GM23338 (cell line): ENCODE measurements at regions not wholly inside any gene's neighbourhood (a gene's known extent, or its start where the extent isn't known, plus 50 kb on each side); places are given as distances from the start of the nearest gene placed in this dataset.

ENCODE experiments used
- ATAC-seq: fragments of 200-7000 bp; cut with Tn5 transposase; 3 replicates; pipeline ENCODE4 v1.9.1; 2020
- DNase-seq: peaks from one replicate; pipeline ENCODE4 v3.0.0-alpha.2; 2015; ENCODE audit warnings: low spot score
- H2AFZ ChIP-seq: fragments of 200-600 bp; sonication (generic); 2 replicates; pipeline ENCODE4 v1.8.0; 2016; ENCODE audit warnings: antibody characterized with exemption, mild to moderate bottlenecking, moderate library complexity
- H3F3A ChIP-seq: fragments of 200-600 bp; sonication (generic); replicated peaks from 2 replicates; pipeline ENCODE4 v1.8.0; 2017; ENCODE audit warnings: antibody characterized with exemption, mixed run types, low read depth
- H3K27ac ChIP-seq: fragments of 200-600 bp; sonication (generic); 2 replicates; pipeline ENCODE4 v1.6.1; 2016; ENCODE audit warnings: low read depth
- H3K27me3 ChIP-seq: fragments of 200-600 bp; sonication (generic); 2 replicates; pipeline ENCODE4 v1.8.0; 2016; ENCODE audit warnings: mild to moderate bottlenecking, mixed run types, moderate library complexity; ENCODE audit not compliant: insufficient read depth
- H3K36me3 ChIP-seq: fragments of 200-600 bp; sonication (generic); 2 replicates; pipeline ENCODE4 v1.8.0; 2016; ENCODE audit warnings: mild to moderate bottlenecking; ENCODE audit not compliant: insufficient read depth
- H3K4me1 ChIP-seq: fragments of 200-600 bp; sonication (generic); 2 replicates; pipeline ENCODE4 v1.8.0; 2016; ENCODE audit warnings: mild to moderate bottlenecking, moderate library complexity; ENCODE audit not compliant: insufficient read depth
- H3K4me2 ChIP-seq: fragments of 200-600 bp; sonication (generic); 2 replicates; pipeline ENCODE4 v1.7.1; 2017; ENCODE audit warnings: mixed run types
- H3K4me3 ChIP-seq: fragments of 200-600 bp; sonication (generic); 2 replicates; pipeline ENCODE4 v1.6.1; 2016; ENCODE audit warnings: mixed run types
- H3K79me2 ChIP-seq: fragments of 200-600 bp; sonication (generic); replicated peaks from 2 replicates; pipeline ENCODE4 v1.8.0; 2017; ENCODE audit warnings: mild to moderate bottlenecking; ENCODE audit not compliant: insufficient read depth
- H3K9me2 ChIP-seq: fragments of 200-600 bp; sonication (generic); 2 replicates; pipeline ENCODE4 v1.8.0; 2017; ENCODE audit not compliant: insufficient read depth
- H4K20me1 ChIP-seq: fragments of 200-600 bp; sonication (generic); replicated peaks from 2 replicates; pipeline ENCODE4 v1.8.0; 2017; ENCODE audit warnings: mild to moderate bottlenecking; ENCODE audit not compliant: insufficient read depth
- H3K27ac Mint-ChIP-seq: 2 replicates; pipeline ENCODE4 v1.8.0; 2020; ENCODE audit warnings: inconsistent platforms, mild to moderate bottlenecking, moderate library complexity, mixed read lengths
- H3K27me3 Mint-ChIP-seq: 3 replicates; pipeline ENCODE4 v1.8.0; 2022; ENCODE audit warnings: low read depth, mild to moderate bottlenecking, moderate library complexity, mixed read lengths, inconsistent platforms; ENCODE audit not compliant: insufficient read depth, poor library complexity
- H3K36me3 Mint-ChIP-seq: 3 replicates; pipeline ENCODE4 v1.8.0; 2021; ENCODE audit warnings: low read depth, mild to moderate bottlenecking, inconsistent platforms, moderate library complexity, mixed read lengths
- H3K4me1 Mint-ChIP-seq: 3 replicates; pipeline ENCODE4 v1.8.0; 2020; ENCODE audit warnings: mild to moderate bottlenecking, inconsistent platforms, mixed read lengths
- H3K4me3 Mint-ChIP-seq: 3 replicates; pipeline ENCODE4 v1.8.0; 2021; ENCODE audit warnings: moderate library complexity, mild to moderate bottlenecking, inconsistent platforms, mixed read lengths
- H3K9me3 Mint-ChIP-seq: 3 replicates; pipeline ENCODE4 v1.8.0; 2020; ENCODE audit warnings: moderate library complexity, mild to moderate bottlenecking, inconsistent platforms, mixed read lengths
- CTCF ChIP-seq, 2 experiments: fragments of 200-600 bp in 1 of 2; sonication (generic) in 1 of 2; conservative IDR thresholded peaks; 2 replicates each; pipeline versions ENCODE4 v1.5.1 to v1.6.1; 2016 to 2017; ENCODE audit warnings: antibody characterized with exemption in 2 of 2, low read depth in 2 of 2, mild to moderate bottlenecking in 2 of 2, moderate library complexity in 1 of 2
- ETS1 ChIP-seq: IDR thresholded peaks from 2 replicates; pipeline ENCODE4 v1.6.1; 2016; ENCODE audit warnings: antibody characterized with exemption
- JUNB ChIP-seq: IDR thresholded peaks from one replicate; pipeline ENCODE4 v1.6.1; 2016; ENCODE audit warnings: antibody characterized with exemption; ENCODE audit not compliant: unreplicated experiment
- NANOG ChIP-seq: IDR thresholded peaks from 2 replicates; pipeline ENCODE4 v1.6.1; 2016; ENCODE audit warnings: antibody characterized with exemption, borderline replicate concordance
- REST ChIP-seq: IDR thresholded peaks from one replicate; pipeline ENCODE4 v1.6.1; 2018; ENCODE audit warnings: antibody characterized with exemption; ENCODE audit not compliant: unreplicated experiment
- STAT1 ChIP-seq: IDR thresholded peaks from one replicate; pipeline ENCODE4 v1.6.1; 2016; ENCODE audit warnings: antibody characterized with exemption; ENCODE audit not compliant: unreplicated experiment

- Histone ChIP-seq H3K79me2 (no peaks in the 10 kb centered on the region), H3K4me3 (no peak overlapping the region), H3K27ac (no peak overlapping the region), H3K36me3 (no peaks in the 10 kb centered on the region), H3F3A (no peaks in the 10 kb centered on the region), H4K20me1 (no peaks in the 10 kb centered on the region), H3K4me1 (peaks cover 3% of the 10 kb centered on the region; the same call in 1 of the 2 replicates), H3K27me3 (no peaks in the 10 kb centered on the region), H3K4me2 (no peak overlapping the region), H3K9me2 (peaks cover 10% of the 10 kb centered on the region; the same call in 1 of the 2 replicates), H2AFZ (peak overlapping the region; percentile 83; the same call in 1 of the 2 replicates)
- Mint-ChIP-seq H3K36me3 (peaks cover 3% of the 10 kb centered on the region; the same call in 1 of the 3 replicates), H3K27me3 (no peaks in the 10 kb centered on the region), H3K4me3 (no peak overlapping the region), H3K9me3 (peaks cover 38% of the 10 kb centered on the region), H3K27ac (no peak overlapping the region), H3K4me1 (peaks cover 4% of the 10 kb centered on the region; the same call in 2 of the 3 replicates)
- ATAC-seq = no peak
- TF ChIP-seq STAT1 = no peak
- no peak for TF ChIP-seq CTCF (conservative IDR thresholded peaks at IDR 0.05; ENCODE audit: low read depth in 2 of 2)
- no peak for TF ChIP-seq ETS1
- TF ChIP-seq NANOG = no peak
- no peak for TF ChIP-seq JUNB
- DNase-seq = no peak
Observed at GRCh38 chr2:6618201-6618600, 247.5 kb downstream of the CMPK2 start.

GRCh38 chr2:6623746-6624145, 242.0 kb downstream of the CMPK2 start:
- peaks cover 8% of the 10 kb centered on the region; the same call in 2 of the 3 replicates for H3K4me1 Mint-ChIP-seq
- Histone ChIP-seq H3F3A (no peaks in the 10 kb centered on the region), H2AFZ (no peak overlapping the region), H3K36me3 (no peaks in the 10 kb centered on the region), H3K27me3 (no peaks in the 10 kb centered on the region), H4K20me1 (no peaks in the 10 kb centered on the region), H3K4me2 (no peak overlapping the region), H3K4me3 (no peak overlapping the region), H3K4me1 (peaks cover 8% of the 10 kb centered on the region; the same call in 1 of the 2 replicates), H3K79me2 (no peaks in the 10 kb centered on the region), H3K9me2 (peaks cover 5% of the 10 kb centered on the region), H3K27ac (no peak overlapping the region)
- DNase-seq (no peak), ATAC-seq (no peak)
- no peak overlapping the region for H3K4me3 Mint-ChIP-seq
- no peaks in the 10 kb centered on the region for H3K27me3 Mint-ChIP-seq
- H3K27ac Mint-ChIP-seq = no peak overlapping the region
- H3K36me3 Mint-ChIP-seq = no peaks in the 10 kb centered on the region
- peaks cover 37% of the 10 kb centered on the region for H3K9me3 Mint-ChIP-seq
- no peak for TF ChIP-seq REST
